Spleen (tissue), 7 donors: ENCODE measurements at regions not wholly inside any gene's neighbourhood (a gene's known extent, or its start where the extent isn't known, plus 50 kb on each side); places are given as distances from the start of the nearest gene placed in this dataset.

Experiments
- CTCF ChIP-seq, 11 experiments: fragments of 200-600 bp in 7 of 11; fragments of 450-650 bp in 4 of 11; sonication (generic) in 4 of 11; IDR thresholded peaks in 8 of 11; conservative IDR thresholded peaks in 3 of 11; 1 replicate in 7 of 11; 2 replicates in 4 of 11; pipeline versions ENCODE4 v1.4.0 to v1.8.0; 2016 to 2021; ENCODE audit warnings: antibody characterized with exemption in 11 of 11, inconsistent platforms in 4 of 11, mild to moderate bottlenecking in 1 of 11
- POLR2A ChIP-seq, 3 donors: fragments of 450-650 bp; IDR thresholded peaks; one replicate each; pipeline ENCODE4 v1.5.1; 2017; ENCODE audit warnings: antibody characterized with exemption in 3 of 3, mild to moderate bottlenecking in 1 of 3
- donor health status: DM: no; HTN: no; CAD: no; lungs with moderate emphysema.
- donor health status: DM: no; HTN: no; CAD: no.
- donor health status: DM: no; HTN: no; CAD: no.

- TF ChIP-seq CTCF (IDR thresholded peaks at IDR 0.05 in 8 of 11, conservative IDR thresholded peaks at IDR 0.05 in 3 of 11) (no peak), POLR2A (IDR thresholded peaks at IDR 0.05) (no peak)
Observed at GRCh38 chr3:104764496-104764895, 602.2 kb upstream of the ALCAM start.
